CD4-positive, alpha-beta T cell treated with Interleukin-10 for 1 hour (primary cell): ENCODE measurements at regions not wholly inside any gene's neighbourhood (a gene's known extent, or its start where the extent isn't known, plus 50 kb on each side); places are given as distances from the start of the nearest gene placed in this dataset.

Experiments used
- DNase-seq: peaks from one replicate; pipeline ENCODE4 v3.0.0-alpha.2; 2020

DNA sequence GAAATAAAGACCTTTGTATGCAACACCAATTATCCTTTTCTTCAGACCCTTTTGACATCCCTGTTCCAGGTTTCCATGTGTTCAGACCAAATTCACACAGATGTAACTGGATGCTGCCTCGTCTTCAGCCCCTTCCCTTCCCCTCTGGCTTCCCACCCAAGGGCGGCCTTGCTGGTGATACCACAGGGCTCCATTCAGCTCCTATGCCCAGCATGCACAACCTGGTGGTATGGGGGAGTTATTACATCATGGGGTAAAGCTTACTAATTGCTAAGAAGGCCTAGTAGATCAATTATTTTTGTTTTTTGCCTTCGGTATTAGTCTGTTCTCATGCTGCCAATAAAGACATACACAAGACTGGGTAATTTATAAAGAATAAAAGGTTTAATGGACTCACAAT lies 317.0 kb upstream of the CXXC4 start:
- DNase-seq: no peak

DNA sequence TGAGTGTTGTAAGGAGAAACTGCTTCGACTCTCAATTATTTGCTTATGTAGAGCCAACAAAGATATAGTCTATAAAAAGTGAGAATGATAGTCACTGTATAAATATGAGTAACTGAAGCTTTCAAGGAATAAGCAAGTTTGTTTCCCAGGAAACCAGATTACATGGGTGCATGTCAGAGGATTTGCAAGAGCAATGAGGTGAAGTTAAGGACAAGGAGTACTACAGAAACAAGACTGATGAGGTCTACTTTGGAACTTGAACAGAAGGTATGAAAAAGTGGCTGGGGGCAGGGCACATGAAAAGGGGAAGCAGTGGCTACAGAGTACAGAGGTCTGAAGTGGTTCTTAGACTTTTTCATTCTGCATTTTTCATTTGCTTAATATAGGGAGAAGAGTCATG lies 321.0 kb upstream of the CXXC4 start:
- DNase-seq: no peak

DNA sequence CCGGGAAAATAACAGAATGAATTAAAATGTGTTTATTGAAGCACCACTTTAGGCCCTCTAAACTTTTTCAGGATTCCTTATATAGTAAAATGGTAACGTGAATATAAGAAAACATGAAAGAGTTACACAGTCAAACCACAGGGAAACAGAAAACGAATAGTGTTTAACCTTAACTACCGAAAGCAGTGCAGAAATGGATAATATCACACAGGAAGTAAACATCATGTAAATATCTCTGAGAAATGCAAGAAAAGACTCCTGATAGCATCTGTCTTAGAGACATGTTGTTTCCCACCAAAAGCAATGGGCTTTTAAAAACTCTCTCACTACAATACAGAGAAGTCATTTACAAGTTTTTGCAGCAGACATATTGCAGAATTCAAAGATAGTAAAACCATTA lies 323.9 kb upstream of the CXXC4 start:
- DNase-seq: no peak

DNA sequence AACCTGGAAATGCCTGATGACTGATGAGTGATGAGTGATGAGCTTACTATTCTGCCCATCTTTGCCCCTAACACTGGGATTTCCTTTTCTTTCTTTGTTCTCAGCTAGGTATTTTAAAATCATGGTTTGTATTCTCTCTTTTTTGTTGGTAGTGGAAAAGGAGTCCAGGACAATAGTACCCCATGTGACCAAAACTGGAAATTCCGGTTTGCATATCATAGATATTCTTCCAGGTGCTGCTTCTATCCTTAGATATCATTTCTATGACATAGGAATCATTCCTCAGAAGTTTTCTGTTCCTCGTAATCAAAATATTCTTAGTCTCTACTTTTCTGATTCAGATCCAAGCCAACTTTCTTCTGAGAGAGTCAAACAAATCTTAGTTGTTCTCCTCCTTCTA lies 320.5 kb upstream of the TET2 start:
- DNase-seq: no peak

DNA sequence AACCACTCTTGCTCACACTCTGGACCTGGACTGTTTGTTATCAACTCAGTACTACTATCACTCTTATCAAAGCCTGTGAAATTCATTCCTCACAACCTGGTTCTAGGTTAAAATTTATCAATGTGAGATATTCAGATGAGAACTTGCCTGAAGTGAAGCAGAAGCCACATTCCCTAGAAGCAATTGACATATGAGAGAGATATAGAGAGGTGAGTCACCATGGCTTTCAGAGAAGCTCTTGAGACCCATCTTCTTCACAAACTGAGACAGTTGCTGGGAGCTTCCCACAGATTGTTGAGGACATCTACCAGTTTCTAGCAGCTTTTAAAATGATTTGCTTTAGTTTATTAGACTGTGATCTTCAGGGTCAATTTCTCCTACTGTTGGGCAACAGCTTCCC lies 316.9 kb upstream of the TET2 start:
- DNase-seq: no peak

DNA sequence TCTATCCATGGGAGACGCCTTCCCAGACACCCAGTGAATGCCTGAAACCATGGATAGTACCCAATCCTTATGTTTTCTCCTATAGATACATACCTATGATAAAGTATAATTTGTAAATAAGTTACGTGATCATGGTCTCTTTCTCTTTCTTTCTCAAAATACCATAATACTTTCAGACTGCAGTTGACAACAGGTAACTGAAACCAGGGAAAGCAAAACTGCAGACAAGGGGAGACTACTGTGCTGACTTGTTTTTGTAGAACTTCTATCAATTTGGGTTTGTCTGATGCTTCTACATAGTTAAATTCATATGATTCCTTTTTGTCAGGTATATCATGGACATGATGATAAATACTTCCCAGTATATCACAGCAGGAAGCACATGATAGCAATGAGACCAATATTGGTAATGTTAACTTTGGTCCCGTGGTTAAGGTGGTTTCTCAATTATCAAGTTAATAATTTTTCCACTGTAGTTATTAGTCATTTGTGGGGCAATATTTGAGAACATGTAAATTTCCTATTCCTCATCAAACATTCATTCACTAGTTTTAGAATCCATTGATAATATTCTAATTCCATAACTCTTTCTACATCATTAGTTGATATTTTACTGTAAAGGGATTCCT lies 298.0 kb upstream of the TET2 start:
- DNase-seq: no peak

DNA sequence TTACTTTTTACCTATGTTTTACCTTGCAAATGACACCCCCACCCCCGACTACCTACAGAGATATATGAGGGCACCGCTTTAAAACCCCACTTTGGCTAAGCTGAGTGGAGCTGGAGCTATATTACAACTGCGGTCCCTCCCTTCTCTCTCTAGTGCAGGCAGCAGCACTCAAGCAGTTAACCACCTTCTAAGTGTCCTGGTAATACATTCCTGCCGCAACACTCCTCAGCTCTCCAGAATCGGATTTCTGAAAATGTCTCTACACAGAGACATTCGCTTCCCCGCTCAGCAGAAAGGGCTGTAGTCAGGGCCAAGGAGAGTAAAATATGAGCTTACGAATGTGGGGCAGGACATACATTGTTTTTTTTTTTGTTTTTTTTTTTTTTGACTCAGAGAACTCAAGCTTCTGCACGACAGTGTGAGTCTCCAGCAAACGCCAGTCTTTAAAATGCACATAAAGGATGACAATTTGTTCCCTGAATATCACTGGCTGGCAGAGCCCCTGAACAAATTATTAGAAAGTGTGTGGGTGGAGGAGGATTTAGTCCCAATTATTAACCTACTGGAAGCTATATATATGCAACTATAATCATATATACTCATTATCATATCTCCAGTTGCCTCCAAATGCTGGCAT lies 287.0 kb upstream of the TET2 start:
- no peak for DNase-seq

DNA sequence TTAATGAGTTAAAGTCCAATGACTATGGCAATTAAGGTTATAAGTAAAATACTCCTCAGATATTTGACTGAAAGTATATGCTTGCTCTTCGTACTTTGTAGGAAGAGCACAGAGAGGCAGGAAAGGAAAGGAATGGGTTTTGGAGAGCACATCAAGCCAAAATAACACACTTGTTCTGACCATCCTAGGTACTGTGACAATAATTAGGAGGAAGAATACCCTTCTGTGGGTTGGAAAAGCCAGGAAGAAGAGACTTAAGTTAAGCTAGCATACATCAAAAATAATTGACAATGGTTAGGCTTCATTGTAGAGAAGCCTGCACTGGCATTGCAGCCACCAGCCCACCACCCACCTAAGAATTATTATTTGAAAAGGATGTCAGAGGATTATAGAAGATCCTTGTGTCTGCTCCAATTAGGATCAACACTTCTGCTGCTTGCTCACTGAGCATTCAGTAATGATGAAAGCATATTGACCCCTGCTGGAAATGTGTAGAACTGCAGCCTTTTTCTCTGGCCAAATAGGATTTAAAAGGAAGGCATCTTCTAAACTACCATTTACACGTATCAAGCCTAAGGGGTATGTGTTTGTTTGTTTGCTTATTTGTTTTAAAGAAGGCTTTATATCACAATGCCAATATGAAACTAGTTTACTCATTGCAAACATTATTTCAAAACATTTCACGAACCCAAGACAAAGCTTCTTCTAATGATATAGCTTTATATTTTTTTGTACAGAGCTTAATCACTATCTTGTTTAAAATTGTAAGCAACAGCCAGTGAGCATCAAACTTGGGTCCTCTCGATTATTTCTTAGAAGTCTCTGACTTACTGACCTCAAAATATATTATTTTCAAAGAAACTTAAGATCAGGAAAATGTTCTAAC lies 286.2 kb upstream of the TET2 start:
- peak; percentile 64 for DNase-seq

DNA sequence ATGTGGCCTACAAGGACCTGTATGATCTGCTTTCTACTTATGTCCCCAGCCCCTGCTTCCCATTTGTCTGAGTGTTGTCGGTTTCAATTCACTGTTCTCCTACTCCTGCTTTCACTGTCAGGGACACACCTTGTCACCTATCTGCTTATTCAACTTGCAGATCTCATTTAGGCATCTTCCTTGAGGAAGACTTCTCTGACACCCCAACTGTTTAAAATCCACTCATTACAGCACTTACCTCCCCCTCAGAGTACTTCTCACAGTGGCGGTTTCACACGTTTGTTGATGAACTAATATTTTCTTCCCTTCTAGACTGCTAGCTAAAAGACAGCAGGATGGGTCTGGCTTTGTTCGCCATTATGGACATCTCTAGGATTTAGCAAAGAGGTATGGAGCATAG lies 279.9 kb upstream of the TET2 start:
- DNase-seq: no peak

DNA sequence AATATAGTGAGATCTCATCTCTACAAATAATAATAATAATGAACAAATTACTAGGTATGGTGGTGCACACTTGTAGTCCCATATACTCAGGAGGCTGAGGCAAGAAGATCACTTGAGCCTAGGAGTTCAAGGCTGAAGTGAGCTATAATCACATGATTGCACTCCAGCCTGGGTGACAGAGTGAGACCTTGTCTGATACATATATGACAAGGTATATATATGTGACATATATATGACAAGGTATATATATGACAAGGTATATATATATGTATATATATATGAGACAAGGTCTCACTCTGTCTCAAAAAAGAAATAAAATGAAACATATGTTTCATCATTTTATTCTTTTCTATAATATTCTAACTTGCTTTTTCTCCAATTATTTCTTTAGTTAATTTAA lies 278.1 kb upstream of the TET2 start:
- no peak for DNase-seq

DNA sequence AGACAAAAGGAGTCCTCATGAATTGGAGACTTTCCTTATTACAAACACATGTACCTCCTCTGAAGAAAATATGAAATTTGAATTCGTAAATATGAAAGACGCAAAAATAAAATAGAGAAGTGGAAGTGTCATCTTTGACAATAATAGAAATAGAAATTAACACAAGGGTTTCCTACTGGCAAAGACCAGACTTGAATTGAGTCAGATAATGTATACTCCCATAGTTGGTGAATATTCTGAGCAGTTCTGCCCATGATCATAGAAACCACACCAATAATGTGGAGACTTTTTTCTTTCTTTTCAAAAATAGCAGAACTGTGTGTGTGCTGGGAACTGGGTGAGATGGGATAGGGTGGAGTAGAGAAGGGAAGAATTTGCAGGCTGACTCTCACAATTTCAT lies 277.7 kb upstream of the TET2 start:
- no peak for DNase-seq

DNA sequence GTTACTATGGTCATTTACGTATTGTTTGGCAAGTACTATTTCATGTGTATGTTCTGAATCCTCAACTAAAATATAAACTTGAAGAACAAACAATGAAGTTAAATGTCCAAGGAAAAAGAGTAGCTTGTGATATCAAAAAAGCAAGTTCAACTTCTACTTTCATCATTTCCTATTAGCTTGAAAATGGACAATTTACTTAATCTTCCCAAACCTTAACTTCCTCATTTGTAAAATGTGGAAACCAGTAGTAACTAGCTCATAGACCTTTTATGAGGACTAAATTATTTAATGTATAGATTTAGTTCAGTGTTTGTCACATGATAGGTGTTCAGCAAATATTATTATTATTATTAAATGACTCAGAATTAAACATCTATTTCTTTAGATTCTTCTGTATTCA lies 276.8 kb upstream of the TET2 start:
- DNase-seq: no peak

DNA sequence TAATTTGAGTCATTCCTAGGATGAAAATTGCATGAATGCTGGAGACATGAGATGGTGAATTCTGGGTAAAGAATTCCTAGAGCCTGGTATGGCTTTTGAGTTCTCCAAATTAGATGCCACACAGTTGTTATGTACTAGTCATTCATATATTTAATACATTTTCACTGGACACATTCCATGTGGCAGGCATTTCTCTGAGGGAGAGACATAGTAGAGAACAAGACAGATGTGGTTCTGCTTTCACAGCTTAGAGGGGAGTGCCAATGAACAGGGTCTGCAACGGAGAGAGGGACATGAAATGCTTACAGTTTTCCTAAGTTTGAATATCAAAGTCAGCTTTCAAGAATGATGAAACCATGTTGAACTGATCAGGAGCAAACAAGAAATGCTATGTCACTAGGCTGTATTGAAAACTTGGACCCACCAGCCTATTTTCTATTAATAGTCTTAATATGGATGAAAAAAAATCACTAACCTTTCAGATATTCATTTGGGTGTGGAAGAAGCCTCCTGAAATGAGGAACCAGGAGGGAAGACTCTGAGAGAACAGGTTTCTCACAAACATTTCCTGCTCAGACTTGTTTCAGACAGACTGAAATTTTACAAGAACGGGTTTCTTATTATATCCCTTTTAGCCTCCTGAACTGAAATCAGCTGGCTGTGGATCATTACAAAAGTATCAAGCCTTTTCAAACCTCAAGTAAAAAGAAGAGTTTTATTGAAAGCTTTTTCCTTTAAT lies 276.0 kb upstream of the TET2 start:
- DNase-seq: no peak

DNA sequence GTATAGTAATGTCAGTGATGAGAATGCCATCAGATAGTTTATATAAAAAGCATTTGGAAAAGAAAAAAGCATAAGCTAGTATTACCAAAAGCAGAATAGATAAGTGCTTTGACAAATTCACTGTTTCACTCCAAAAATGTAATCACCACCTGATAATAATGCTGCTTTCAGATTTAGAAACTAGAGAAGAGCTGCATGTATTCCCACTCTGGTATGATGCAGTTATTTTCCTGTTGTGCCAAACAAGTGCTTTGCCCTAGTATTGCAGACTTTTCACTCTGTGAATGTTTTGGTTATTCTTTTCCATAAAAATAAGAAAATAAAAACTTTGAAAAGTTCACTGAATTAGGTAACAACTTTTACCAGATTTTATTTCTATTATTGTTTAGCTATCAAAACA lies 267.7 kb upstream of the TET2 start:
- no peak for DNase-seq

DNA sequence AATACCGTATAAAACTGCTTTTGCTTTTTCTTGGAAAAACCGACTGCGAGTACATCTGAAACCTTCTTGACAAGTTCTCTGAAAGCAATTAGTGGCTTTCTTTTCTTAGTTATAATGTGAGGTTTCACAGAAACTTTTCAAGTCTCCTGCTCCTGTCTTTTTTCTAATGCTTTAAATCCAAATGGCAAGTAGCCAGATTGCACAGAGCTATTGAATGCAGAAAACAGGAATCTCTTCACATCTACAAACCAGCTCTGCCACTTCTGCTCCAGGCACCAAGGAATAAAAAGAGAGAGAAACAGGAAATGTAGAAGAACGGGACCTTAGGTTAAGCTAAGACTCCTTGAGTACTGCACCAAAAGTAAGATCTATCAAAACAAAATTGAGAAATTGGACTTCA lies 267.3 kb upstream of the TET2 start:
- DNase-seq: no peak

DNA sequence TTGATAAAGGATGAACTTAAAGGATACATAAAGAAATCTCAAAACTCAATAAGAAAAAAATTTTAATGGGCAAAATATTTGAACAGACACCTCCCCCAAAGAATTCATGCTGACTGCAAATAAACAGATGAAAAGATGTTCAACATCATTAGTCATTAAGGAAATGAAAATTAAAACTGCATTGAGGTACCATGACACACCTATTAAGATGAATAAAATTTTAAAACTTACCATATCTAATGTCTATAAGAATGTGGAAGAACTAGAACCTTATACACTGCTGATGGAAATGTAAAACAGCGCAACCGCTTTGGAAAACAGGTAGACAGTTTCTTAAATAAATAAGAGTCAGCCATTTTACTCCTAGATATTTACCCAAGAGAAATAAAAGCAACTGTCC lies 266.8 kb upstream of the TET2 start:
- no peak for DNase-seq

DNA sequence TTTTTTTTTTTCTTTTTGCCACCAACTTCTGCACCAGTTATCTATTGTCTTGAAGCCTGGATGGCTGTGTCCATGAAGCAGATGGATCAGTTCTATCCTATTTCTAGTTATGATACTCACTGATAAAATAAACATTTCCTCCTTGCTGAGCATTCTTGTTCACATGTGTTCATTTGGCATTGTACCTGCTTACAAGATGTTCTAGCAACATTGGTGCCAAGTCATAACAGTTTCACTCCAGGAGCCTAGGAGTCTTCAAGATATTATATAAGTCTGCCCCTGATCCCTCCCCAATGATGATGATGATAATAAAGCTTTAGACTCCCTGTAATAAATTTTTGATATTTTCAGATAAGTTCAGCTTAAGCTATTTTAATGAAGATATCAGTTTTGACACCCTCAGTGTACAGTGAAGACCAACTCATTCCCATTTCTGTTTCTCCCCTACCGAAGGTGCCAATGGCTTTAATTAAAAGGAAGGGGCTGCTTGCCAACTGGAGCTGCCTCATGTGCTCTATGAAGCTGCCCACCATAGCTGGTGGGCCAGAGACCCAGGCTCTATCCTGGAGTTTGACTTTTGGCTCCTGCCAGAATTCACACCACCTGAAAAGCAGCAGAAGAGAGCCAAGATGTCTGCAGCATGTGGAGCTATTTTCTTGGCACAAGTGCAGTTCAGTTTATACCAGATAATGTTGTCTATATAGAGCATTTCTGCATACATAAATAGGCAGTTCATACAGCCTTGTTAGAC lies 265.4 kb upstream of the TET2 start:
- no peak for DNase-seq

DNA sequence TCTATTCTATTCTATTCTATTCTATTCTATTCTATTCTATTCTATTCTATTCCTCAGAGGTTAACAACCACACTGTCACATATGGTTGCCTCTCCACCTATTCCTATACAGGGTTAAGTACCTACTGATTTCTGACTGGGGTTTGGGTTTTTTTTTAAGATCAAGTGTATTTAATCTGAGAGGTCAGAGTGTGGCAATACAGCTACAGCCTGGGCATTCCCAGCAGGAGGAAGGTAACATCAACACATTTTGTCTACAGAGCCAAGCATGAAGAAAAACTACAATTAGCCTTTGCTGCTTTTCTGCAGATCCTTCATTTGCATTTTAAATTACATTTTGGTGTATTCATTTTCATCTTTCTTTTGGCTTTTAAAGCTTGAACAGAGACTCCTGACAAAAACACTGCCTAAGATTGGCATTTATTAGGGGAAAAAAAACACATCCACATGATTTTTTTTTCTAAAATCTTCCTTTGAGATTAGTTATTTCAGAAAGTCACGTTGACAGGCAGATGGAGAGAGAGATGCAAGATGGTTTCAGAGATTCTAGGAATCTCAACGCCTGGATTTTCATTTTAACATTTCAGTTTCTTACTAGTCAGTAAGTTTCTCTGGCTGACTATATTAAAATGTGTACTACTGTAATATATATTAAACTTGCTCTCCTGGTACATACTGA lies 255.9 kb upstream of the TET2 start:
- DNase-seq: no peak

DNA sequence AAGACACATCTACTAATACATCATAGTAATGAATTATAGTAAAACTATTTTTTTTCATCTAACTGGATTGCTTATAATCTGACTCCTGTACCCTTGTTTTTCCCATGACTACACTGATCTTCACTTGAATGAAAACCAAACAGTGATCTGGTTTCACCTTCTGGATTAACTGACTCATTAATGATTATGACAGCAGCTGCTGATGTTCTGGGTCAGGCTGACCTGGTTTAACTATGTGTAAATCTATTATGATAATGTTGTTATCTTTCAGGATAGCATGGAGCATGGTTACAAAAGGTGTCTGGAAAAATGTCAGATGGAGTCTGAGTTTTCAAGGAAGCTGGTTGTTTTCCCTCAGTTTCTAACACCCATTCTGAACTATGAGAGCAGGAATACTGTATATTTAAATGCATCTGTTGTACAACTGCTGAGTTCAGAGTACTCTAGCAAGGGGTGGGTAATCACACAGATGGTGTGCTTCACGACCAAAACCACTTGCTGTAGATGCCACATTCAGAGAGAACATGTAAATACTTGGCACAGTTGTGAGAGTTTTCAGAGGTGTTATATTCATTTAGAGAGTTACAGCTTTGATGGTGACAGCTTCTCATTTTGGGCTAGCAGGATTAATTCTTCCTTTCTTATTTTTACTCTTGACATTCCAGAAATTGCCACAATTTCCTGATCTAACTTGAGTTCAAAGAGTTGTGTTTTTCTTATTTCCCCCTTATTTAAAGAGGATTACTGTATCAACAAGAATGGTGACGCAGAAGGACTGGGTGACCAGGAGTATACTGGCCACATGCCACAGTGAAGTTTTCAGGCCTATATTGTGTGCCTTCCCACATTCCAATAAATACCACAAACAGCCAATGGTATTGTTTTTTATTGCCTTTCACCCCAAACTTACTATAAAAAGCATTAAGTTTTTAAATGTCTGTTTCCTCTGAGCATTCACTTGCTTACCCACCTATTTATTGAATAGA lies 249.7 kb upstream of the TET2 start:
- DNase-seq: peak; percentile 7

DNA sequence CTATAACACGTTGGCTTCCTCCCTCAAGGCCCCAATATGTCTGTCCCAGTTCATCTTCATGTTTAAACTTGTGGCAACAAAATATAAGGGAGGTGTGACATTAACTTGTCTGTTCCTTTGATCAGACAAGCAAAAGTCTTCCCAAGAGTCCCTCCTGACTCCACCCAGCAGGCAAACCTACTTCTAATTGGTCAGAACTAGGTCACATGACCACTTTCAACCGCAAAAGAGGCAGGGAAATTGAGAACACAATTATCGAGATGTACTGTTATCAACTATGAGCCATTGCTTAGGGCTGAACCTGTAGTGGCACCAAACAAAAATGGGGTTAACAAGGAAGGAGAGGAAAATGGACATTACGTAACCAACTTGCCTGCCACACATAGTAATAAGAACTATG lies 246.8 kb upstream of the TET2 start:
- DNase-seq: no peak

DNA sequence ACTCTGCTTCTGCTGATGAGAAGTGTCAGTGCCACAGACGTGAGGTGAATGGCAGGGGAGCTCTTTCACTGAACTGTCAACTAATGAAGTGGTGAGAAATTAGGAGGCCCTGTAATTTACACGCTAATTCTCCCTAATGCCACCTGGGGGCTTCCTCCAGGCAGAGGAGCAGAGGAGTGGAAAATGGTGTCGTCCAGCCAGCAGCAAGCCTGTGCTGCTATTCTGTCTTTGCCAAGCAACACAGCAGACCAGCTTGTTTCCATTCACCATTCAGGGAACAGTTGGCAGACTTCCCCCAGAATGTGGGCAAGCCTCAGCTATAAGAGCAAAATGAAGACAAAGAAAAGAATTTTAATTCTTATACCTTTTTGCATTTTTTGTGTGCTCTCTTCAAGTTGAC lies 245.2 kb upstream of the TET2 start:
- no peak for DNase-seq
